Lung (tissue), 11 donors: ENCODE measurements at regions not wholly inside any gene's neighbourhood (a gene's known extent, or its start where the extent isn't known, plus 50 kb on each side); places are given as distances from the start of the nearest gene placed in this dataset.
A peak's percentile ranks its signal among the peaks of the same experiment; 100 is the strongest.

Source experiments
- ATAC-seq: fragments of 200-7000 bp; cut with Tn5 transposase; one replicate; pipeline ENCODE4 v1.9.1; 2020; ENCODE audit warnings: moderate number of reproducible peaks; ENCODE audit not compliant: insufficient read depth, low FRiP score
- DNase-seq, 3 donors: peaks; one replicate each; pipeline ENCODE4 v3.0.0-alpha.2; 2013 to 2017
- H3K27ac ChIP-seq, 2 donors: one replicate each; pipeline ENCODE4 v1.5.1; 2013; ENCODE audit warnings: mild to moderate bottlenecking in 2 of 2, moderate library complexity in 2 of 2, control low read depth in 1 of 2, inconsistent platforms in 1 of 2, low read depth in 1 of 2, low read length in 1 of 2
- H3K27me3 ChIP-seq, 3 donors: one replicate each; pipeline ENCODE4 v1.5.1; 2013; ENCODE audit warnings: low read length in 2 of 3; ENCODE audit not compliant: control insufficient read depth in 3 of 3, insufficient read depth in 3 of 3
- H3K36me3 ChIP-seq, 4 donors: one replicate each; pipeline ENCODE4 v1.5.1; 2013; ENCODE audit warnings: low read length in 4 of 4, mild to moderate bottlenecking in 1 of 4, moderate library complexity in 1 of 4; ENCODE audit not compliant: control insufficient read depth in 4 of 4, insufficient read depth in 4 of 4
- H3K4me1 ChIP-seq, 5 donors: one replicate each; pipeline ENCODE4 v1.5.1; 2013; ENCODE audit warnings: low read length in 5 of 5, mild to moderate bottlenecking in 2 of 5, moderate library complexity in 1 of 5; ENCODE audit not compliant: control insufficient read depth in 5 of 5, insufficient read depth in 5 of 5
- H3K4me3 ChIP-seq: one replicate; pipeline ENCODE4 v1.5.1; 2013; ENCODE audit warnings: mild to moderate bottlenecking, control low read depth, moderate library complexity
- H3K9ac ChIP-seq, 2 donors: one replicate each; pipeline ENCODE4 v1.5.1; 2013; ENCODE audit warnings: low read length in 2 of 2, control low read depth in 1 of 2; ENCODE audit not compliant: insufficient read depth in 1 of 2
- H3K9me3 ChIP-seq, 4 donors: one replicate each; pipeline ENCODE4 v1.5.1; 2013; ENCODE audit warnings: low read length in 3 of 4, mild to moderate bottlenecking in 1 of 4, moderate library complexity in 1 of 4; ENCODE audit not compliant: control insufficient read depth in 4 of 4, insufficient read depth in 3 of 4
- CTCF ChIP-seq: IDR thresholded peaks from 2 replicates; pipeline ENCODE4 v1.5.1; 2012; ENCODE audit warnings: mild to moderate bottlenecking; ENCODE audit errors: control extremely low read depth, extremely low read depth
- WGBS, 2 donors: extraction: QIAGEN DNeasy Blood & Tissue Kit; methylation state at CpG; one replicate each; pipeline ENCODE4 v1.1.7; 2013; 5-methylcytosine and 5-hydroxymethylcytosine counted together
- donor health status: control.
- donor health status: control.
- donor health status: Bipolar disorder and iron deficiency.
- donor health status: healthy.
- donor health status: DM: yes; HTN: yes; CAD: no.

DNA sequence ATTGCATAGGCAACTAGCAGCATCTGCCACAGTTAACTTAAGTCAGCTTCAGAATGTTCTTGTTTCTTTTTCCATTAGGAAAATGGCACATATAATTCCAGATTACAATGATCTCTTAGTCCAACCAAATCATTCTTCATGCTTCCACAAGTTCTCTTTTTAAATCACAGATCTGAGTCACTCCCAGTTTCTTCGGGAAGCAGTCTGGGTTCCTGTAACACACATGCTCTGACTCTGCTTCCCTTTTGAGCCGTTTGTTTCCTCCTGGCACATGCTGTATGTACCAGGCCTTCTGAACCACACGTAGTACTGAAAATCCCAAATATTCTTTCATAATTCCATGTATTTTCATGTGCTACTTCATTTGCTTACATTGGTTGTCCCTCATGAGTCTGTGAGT is 388.8 kb upstream of the PDE3A start:
- 65 to 77% methylated on average over 3 of the region's 3 CpGs for WGBS, 2 donors
- Histone ChIP-seq H3K36me3 (no peaks in the 10 kb centered on the region), H3K27ac (no peak overlapping the region), H3K4me3 (no peak overlapping the region), H3K9ac (no peak overlapping the region), H3K9me3 (no peaks in the 10 kb centered on the region), H3K27me3 (no peaks in the 10 kb centered on the region), H3K4me1 (peaks cover 0 to 3% (median 0%) of the 10 kb centered on the region in 5 donors)
- ATAC-seq: no peak
- no peak for TF ChIP-seq CTCF
- DNase-seq: no peak

DNA sequence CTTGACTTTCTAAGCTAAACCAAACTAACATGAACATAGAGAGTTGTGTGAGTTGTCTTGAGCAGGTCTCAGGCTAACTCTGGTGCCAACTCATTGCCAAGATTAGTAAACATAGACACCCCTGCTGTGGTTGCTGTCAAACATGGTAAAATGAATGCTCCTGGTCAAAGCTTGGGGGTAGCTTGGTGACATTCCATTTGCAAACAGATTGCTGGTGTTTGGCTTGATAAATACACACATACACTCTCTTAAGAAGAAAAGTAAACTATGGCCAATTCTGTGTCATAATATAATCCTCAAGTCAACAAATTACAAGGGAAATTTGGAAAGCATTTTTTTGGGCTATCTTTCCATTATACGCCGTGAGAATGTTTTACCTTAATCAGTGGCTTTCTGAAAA is 386.4 kb upstream of the PDE3A start:
- TF ChIP-seq CTCF: no peak
- no peak for ATAC-seq
- H3K36me3 ChIP-seq: no peaks in the 10 kb centered on the region
- no peaks in the 10 kb centered on the region for H3K9me3 ChIP-seq
- WGBS, 2 donors: 95 to 99% methylated on average over 2 of the region's 2 CpGs
- H3K9ac ChIP-seq: no peak overlapping the region
- no peak overlapping the region for H3K4me3 ChIP-seq
- no peak overlapping the region for H3K27ac ChIP-seq
- H3K4me1 ChIP-seq: peaks cover 0 to 3% (median 0%) of the 10 kb centered on the region in 5 donors
- no peak for DNase-seq
- no peaks in the 10 kb centered on the region for H3K27me3 ChIP-seq

DNA sequence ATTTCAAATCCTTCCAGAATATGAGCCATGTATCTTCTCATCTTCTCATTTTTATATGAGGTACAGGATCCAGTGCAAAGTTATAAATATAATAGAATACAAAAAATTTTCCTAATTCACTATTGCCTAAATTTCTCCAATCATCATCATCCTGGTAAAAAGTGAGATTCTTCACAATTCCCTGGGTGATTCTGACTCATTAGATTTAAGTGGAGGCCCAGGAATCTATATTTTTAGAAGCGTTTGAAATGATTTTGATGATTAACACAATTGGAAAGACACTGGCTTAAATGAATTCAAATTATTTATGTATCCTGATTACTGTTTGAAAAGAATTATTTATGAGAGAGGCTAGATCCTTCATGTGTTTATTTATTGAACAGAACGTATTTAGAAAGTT is 380.3 kb upstream of the PDE3A start:
- Histone ChIP-seq H3K27ac (no peak overlapping the region), H3K4me3 (no peak overlapping the region), H3K9me3 (no peaks in the 10 kb centered on the region), H3K4me1 (peaks cover 0 to 13% (median 2%) of the 10 kb centered on the region in 5 donors), H3K9ac (no peak overlapping the region), H3K27me3 (no peaks in the 10 kb centered on the region), H3K36me3 (no peaks in the 10 kb centered on the region)
- no peak for TF ChIP-seq CTCF
- WGBS, 2 donors: 61 to 80% methylated on average over 2 of the region's 2 CpGs
- DNase-seq (no peak), ATAC-seq (no peak)

- TF ChIP-seq CTCF: no peak
- Histone ChIP-seq H3K27me3 (no peaks in the 10 kb centered on the region), H3K4me1 (peaks cover 0 to 13% (median 2%) of the 10 kb centered on the region in 5 donors), H3K9ac (no peak overlapping the region), H3K27ac (no peak overlapping the region), H3K4me3 (no peak overlapping the region), H3K9me3 (no peaks in the 10 kb centered on the region), H3K36me3 (no peaks in the 10 kb centered on the region)
- no peak for ATAC-seq
- WGBS, 2 donors: 47 to 69% methylated on average over 3 of the region's 3 CpGs
- DNase-seq: peak in 2 of 3 donors; percentile 53 to 70
Observed at GRCh38 chr12:19988459-19988873, 379.9 kb upstream of the PDE3A start.
